Eye (tissue), 1 donor: ENCODE measurements at regions not wholly inside any gene's neighbourhood (a gene's known extent, or its start where the extent isn't known, plus 50 kb on each side); places are given as distances from the start of the nearest gene placed in this dataset.
"Not testable (repeated sequence)": the region's sequence is repeated elsewhere in the genome, so short reads cannot be mapped to it uniquely, and the experiment has no call there.

ENCODE experiments used
- DNase-seq: peaks from one replicate; pipeline ENCODE4 v3.0.0-alpha.2; 2015

DNA sequence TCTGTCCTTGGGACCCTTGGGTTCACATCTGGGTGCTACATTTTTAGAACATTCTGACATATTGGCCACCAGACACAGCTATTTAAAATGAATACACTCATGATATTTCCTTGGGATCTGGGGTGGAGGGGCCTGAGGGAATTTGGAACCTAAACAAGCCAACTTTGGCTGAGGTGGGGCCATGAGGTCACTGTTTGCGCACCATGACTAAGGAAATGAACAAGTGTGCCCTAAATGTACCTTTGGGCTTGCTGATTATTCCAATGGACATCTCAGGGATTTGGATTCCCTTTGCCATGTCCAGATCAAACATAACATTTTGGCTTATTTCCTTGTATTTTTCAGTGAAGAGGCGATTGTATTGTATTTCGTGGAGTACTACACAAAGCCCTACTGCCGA, 80.5 kb upstream of the SEC11C start:
- DNase-seq, result no peak

DNA sequence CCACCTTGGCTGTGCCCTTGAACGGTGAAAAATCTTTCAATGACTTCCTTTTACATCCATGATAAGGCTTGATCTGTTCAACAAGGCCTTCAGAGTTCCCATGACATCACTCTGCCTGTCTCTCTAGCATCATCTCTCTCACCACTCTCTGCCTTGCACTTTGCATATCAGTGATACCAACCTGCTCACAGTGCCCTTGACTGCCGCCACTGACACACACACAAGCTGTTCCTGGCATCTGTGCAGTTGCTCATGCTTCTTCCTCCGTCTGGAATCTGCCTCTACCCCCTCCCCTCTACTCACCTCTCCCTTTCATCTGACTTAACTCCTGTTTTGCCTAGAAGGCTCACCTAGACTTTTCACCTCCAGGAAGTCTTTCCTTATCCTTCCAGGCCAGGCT, 79.1 kb upstream of the SEC11C start:
- DNase-seq, result no peak

DNA sequence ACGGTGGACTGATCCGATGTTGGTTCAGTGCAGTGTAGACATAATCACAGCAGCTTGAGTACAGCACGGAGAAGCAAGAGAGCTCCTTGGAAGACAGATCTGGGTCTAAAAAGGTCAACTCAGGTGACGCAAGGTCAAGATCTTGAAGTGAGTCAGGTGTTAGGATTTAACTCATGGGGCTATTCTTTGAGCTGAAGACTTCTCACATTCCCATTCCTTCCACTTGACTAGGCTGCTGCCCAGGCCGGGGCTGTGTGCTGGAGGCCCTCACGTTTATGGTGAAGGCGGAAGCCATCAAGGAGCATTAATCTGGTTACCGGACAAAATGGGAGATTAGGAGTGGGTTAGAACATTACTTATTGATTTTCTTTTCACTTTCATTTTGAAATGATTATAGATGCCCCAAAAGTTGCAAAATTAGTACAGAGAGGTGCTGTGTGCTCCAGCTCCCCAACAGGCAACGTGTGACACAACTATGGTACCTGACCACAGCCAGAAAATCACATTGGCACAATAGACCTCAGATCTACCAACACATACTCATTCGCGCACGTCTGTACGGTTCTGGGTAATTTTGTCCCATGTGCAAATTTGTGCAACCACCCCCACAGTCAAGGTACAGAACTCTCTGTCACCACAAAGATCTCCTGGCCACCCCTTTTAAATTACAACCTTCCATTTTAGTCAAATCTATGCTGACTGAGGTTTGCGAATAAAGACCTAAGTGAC, 77.6 kb upstream of the SEC11C start:
- no peak for DNase-seq

DNA sequence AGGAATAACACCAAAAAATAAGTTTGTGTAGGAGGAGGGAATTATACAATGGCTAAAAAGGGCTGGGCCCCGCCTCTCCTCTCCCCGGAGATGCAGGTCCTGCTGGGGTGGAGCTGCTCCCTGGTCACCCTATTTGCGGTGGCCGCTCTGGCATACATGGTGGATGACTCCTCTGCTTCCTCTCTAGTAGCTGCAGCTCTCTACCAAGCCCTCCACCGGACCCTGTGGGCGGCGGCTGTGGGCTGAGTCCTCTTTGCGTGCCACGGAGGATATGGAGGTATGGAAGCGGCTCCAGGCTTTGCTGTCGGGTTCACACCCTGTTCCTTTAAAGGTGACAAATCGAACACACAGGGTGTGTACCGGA, 77.1 kb upstream of the SEC11C start:
- DNase-seq, result no peak

DNA sequence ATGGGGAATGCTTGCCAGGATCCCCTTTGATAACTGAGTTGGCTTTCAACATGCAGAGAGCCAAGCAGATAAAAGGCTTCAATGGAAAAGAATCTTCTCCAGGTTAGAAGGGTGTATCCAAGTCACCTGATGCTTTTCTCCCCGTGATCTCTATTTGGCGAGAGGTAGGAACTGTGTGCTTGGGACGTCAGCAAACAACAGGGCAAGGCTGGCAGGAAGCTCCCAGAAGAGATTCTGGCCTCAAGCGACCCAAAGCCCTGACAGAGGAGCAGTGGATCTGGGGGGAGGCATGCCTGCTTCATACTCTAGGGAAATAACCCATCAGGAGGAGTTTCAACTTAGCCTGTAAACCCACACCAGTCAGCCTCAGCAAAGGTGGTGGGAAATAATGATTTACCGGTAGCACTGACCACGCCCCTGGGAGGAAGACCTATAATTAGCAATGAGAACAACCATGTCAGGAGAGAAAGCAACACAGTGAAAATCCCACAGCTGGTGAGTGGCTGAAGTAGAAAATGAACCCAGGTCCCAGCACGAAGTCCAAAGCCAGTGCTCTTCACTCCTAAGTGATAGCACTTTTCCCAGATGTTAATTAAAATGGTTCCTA, 76.3 kb upstream of the SEC11C start:
- no peak for DNase-seq

DNA sequence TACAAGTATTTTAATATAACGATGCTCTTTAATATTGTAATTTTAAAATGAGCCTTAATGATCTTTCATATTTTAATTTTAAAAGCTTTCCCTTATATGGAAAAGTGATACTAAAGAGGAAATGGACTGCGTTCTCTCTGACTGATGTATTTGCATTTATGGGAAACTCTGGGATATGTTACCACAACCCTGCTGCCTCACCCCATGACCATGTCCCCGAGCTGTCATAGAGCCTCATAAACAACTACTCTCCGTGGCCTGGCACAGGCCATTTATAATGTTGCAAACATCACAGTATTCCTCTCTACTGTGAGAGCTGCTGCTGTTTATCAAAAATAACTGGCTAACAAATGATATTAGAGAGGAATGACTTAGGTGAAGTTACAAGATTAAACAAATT, 75.8 kb upstream of the SEC11C start:
- DNase-seq, result no peak

DNA sequence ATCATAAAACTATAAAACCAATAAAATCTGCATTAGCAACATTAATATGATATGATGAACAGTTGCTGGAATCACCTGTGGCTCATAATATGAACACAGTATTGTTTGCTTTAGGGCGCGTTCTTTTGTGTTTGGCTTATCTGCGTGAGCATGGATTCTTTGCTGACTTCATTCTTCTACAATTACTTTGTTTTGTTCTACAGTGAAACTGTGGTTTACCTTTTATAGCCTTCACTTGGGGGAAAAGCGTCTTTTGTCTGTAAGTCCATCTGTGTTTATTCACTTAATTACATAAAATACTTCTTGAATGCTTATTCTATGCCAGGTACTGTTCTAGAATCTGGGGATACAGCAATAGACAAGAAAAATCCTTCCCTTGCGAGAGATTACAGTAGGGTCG, 74.0 kb upstream of the SEC11C start:
- DNase-seq, result no peak

DNA sequence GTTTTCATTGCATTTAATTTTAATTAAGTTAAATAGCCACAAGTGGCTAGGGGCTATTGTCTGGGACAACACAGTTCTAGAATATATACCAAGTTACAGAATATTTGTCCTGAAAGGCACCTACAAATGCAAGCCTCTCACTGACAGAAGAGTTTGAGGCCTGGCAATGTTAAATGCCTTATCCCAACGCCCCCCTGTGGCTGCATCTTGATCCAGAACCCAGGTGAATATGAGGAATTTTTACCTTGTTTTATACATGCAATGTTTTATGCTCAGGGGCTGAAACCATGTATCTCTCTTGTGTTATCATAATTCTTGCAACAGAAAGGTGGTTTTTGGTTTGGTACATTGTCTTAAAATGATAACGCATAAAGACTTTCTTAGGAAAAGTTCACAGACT, 71.8 kb upstream of the SEC11C start:
- DNase-seq, result no peak

DNA sequence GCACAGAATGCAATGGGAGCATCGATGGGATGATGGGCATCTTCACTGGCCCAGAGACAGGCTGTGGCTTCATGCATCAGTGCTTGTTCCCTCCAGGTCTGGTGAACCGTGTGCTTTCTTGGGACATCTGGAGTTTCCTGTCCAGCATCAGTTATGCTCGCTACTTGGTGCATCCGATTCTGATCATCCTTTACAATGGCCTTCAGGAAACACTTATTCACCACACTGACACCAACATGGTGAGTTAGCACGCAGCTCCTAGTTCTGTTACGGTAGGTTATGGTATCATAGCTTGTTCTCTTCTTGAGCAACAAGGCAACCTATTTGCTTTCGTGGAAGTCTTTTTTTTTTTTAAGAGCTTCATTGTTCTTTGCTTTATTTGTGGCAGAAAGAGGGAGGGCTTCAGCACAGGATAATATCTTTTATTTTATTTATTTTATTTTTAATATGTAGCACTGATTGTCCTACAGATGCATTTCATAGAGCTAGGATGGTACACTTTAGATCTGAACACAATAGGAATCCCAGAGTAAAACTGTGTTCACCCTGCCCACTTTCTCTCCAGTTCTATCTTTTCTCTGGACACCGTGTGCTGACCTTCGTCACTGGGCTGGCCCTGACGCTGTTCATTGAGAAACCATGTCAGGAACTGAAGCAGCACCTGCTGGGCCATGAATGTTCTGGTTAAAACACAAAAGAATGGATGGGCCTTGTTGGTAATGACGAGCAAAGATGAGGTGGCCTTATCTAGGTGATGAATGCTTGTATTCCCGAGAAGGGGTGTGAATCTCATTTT, 71.2 kb upstream of the SEC11C start:
- DNase-seq, result no peak

DNA sequence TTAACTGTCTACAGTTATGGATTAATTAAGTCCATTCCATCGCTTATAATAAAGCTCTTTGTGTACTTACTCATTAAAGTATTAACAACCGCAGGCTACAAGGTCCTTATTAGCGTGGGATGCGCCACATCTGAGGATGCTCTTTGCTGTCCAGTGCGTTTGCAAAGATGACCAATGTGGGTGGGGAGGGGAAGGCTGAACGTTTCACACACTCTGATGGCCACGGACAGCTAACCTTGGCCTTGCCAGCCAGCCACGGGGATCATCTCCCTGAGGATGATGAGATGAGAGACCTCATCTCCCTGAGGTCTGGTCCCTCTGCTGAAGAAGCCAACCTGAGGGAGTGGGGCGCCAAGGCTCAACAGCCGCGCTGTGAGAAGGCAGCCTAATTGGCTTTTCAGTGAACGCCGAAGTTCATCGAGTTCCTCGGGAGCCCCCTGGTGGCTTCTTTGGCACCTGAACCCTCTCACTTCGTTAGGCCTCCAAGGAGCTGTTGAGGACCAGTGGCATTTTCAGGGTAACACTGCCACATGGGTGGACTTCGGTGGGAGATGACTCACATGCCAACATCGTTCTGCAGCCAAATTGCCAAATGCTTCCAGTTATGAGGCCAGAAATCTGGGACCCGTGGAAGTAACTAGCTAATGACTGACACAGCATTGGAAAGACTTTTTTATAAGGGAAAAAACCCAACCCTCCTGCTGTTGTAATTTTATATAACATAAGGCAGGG, 69.3 kb upstream of the SEC11C start:
- peak; percentile 96 for DNase-seq

DNA sequence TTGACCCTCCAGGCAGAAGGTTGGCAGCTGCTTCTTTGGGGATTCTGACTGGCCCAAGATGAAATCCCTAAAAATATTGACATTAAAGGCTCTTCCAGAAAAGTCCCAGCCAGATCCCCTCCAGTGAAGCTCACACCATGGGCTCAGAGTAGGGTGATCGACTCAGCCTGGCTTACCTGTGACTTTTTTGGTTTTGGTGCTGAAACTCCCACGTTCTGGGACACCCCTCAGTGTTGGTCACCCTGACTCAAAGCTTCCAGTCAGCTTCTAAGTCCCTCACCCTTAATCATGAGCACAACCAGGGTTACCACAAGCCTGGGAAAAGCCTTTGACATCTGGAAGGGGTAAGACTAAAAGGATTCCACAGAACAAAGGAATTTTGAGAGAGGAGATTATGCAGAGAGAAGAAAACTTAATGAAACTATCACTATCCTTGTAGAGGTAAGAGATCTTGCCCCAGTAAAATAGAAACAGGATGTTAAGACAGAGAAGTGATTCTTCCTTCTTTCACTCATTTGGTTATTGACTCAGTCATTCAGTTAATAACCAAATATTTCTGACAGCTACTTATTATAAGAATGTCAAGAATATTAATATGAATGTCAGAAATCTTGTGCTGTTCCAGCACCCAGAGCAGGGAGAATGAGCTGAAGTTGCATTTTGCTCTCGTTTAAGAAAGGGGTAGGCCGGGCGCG, 66.8 kb upstream of the SEC11C start:
- DNase-seq, result no peak

DNA sequence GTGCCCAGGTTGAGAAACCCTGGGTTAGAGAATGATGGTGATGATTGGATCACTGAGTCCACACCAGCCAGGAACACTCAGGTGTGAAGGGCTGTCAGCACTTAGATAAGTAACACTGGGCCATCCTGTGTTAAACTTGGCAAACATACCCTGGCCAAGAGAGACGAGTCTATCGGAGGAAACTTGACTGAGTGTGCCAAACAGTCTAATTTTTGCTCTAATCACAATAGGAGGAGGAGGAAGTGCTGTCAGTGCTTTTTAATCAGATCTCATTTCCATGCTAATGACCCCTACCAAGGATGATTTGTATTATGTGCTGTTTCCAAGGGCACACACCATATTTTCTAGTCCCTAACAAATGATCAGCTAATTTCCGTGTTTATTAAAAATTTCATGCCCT, 63.8 kb upstream of the SEC11C start:
- DNase-seq, result no peak

DNA sequence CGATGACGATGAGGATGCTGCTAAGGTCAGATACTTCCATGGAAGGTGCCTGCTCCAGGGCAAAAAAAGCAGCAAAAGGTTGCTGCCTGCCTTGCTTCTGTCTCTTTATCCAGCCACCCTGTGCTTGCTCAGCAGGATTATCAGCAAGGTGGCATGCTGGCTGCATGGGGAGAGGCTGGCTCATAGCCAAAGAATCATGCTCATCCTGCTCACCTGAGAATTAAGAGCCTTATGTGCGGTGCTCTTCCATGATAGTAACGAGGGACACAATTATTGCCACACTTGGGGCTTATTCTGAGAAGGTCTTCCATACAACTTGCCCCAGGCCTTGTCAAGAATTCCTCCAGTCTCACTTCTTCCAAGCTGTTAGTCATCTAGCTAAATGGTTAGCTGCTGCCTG, 60.4 kb upstream of the SEC11C start:
- no peak for DNase-seq

DNA sequence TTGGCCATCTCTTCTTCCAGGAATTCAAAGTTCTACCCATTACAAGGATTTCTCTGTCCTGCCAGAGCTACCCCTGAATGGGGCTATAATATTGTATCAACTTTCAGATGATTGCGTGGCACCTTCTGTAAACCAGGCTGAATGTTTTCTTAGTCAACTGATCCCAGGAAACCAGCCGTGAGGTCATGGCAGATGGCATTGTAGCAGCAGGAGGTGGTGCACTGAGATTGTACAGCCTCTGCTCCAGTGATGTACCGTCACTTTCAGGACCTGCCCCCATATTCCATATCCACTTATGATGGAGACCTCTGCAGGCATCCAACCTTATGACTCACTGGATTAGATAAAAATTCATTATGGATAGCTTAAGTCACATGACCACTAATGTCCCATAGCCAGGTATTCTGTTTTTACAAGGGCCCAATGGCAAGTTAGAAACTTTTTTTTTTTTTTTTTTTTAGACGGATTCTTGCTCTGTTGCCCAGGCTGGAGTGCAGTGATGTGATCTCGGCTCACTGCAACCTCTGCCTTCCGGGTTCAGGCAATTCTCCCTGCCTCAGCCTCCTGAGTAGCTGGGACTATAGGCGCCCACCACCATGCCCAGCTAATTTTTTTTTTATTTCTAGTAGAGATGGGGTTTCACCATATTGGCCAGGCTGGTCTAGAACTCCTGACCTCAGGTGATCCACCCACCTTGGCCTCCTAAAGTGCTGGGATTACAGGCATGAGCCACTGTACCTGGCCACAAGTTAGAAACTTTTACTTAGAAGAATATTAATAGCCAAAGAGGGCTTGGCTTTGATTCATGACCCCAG, 59.8 kb upstream of the SEC11C start:
- not testable (repeated sequence) for DNase-seq

DNA sequence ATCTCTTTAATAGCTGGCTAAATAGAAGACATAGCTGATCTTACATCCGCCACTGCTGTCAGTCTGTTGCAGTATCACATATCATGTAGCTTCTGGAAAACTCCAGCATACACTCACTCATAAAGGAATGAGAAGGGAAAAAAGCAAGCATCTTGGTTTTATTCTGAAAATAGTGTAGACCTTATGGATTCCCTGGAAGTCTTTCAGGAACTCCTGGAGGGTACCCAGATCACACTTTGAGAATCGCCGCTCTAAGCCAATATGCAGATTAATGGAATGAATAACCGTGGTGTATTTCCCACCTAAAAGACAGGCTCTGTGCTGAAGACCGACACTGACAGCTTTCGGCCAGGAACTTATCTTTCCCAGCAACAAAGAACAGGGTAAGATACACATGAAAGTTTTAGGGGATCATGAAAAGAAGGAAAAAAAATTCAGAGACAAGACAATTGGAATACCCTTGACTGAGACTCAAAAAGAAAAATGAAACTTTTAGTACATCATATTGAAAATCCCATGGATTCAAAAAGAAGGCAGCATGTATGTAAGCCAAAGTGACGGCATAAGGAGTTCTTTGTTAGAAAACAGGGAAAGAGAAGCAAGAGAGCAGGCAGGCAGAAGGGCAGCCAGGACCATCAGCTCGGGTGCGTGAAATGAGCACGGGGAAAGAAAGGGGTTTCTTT, 56.4 kb upstream of the SEC11C start:
- no peak for DNase-seq

DNA sequence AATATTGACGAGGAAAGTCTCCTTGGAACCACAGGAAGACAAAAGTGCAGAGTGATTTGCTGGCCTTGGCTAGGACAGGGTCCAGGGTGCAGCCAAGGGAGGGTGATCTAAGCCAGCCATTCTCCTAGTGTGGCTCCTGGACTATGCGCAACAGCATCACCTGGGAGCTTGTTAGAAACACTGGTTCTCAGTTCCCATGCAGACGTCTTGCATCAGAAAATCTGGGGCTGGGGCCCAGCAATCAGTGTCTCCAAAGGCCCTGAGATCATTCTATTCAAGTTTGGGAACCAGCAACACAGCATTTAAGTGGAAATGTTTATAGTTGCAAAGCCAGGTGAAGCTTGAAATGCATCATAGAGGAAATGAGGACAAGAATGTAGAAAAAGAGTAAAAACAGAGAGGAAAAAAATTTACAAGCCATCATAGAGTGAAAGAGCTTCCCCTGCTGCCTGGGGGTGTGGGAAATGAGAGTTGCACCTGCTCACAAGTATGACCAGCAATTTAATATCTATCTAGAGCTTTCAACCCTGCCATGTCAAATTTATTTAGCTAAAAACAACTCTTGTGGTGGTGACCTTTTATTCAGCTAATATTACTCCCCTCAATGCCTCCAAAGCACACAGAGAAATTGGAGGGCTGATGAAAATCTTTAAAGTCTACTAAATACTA, 54.4 kb upstream of the SEC11C start:
- no peak for DNase-seq

DNA sequence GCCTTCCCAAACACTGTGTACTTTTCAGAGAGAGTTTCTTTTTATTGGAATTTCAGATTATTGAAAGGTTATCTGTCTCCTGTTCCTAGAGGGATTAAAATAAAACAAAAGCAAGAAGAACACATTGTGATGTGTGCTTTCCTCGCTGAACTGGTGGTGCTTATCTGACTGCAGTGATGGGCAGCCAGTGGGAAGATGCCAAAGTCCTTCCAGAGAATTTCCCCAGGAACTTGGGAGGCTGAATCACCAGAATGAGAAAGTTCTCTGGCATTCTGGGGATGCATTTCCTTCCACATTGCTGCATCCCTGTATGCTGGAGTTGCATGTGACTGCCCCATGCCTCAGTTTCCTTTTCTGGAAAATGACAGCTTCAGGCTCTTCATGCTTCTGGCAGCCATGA, 53.9 kb upstream of the SEC11C start:
- no peak for DNase-seq

DNA sequence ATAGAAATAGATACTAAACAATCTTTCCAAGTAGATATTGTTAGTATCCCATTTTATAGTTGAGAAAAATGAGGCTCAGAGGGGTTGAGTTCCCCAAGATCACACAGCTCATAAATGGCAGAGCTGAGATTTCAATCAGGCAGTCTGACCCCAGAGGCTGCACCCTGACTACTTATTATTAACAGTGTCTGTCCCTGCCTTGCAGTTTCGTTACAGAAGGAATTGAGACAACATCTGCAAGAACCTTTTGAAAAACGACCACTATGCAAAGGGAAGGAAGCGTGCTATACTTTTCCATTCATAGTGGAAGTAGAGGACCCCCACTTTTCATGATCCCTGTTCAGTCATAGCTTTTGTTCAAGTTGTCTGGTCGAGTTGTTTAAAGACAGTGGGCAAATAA, 53.2 kb upstream of the SEC11C start:
- DNase-seq, result no peak

DNA sequence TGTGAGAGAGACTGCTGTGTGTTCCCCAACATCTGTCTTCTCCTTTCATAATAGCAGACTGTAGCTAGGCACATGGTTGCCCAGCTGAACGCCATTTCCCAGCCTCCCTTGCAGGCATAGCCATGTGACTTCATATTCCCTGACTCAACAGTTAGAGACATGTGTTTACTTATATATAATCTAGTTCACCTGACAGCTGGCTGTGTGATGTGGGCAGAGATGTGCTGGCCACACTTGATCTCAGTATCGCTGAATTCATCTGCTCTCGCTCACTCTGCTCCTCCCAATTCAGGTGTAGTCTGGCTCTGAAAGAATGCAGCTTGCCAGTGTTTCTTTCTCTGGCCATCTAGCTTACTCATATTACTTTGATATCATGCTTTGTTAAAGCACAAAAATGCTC, 52.3 kb upstream of the SEC11C start:
- no peak for DNase-seq
